Activated naive CD4-positive, alpha-beta T cell treated with anti-CD3 and anti-CD28 coated beads for 36 hours (primary cell): ENCODE measurements at regions not wholly inside any gene's neighbourhood (a gene's known extent, or its start where the extent isn't known, plus 50 kb on each side); places are given as distances from the start of the nearest gene placed in this dataset.

Source experiments
- CTCF ChIA-PET: fragments of 350-600 bp; sonication (Branson Sonifier 250); formaldehyde crosslinking; loops from one replicate; lab custom pipeline; 2021; ENCODE audit warnings: antibody characterized with exemption; lab: Charles Lee
- DNase-seq: peaks from one replicate; pipeline ENCODE4 v3.0.0-alpha.2; 2020
- H3K27ac Mint-ChIP-seq: one replicate; pipeline ENCODE4 v1.8.0; 2021; ENCODE audit warnings: mild to moderate bottlenecking, mixed read lengths
- H3K27me3 Mint-ChIP-seq: one replicate; pipeline ENCODE4 v1.8.0; 2021; ENCODE audit warnings: low read depth, mixed read lengths
- H3K36me3 Mint-ChIP-seq: one replicate; pipeline ENCODE4 v1.8.0; 2021; ENCODE audit warnings: low read depth, mixed read lengths
- H3K4me1 Mint-ChIP-seq: one replicate; pipeline ENCODE4 v1.8.0; 2021; ENCODE audit warnings: low read depth, mixed read lengths
- H3K4me3 Mint-ChIP-seq: one replicate; pipeline ENCODE4 v1.8.0; 2021; ENCODE audit warnings: mild to moderate bottlenecking, moderate library complexity, mixed read lengths
- H3K9me3 Mint-ChIP-seq: one replicate; pipeline ENCODE4 v1.8.0; 2021; ENCODE audit warnings: mixed read lengths
- intact Hi-C: fragments of 100-400 bp; cut with micrococcal nuclease; formaldehyde crosslinking; loops from one replicate; pipeline ENCODE4 v1.15.1; 2023

GRCh38 chr13:31426395-31426794 lies 226.6 kb downstream of the B3GLCT start:
- intact Hi-C loops: loop anchor here (10.0 kb wide), 1 partner anchor 452 kb away; no protein-coding TSS in a partner anchor
- Mint-ChIP-seq H3K36me3 (no peaks in the 10 kb centered on the region), H3K4me1 (no peaks in the 10 kb centered on the region), H3K27ac (no peak overlapping the region), H3K9me3 (no peaks in the 10 kb centered on the region), H3K4me3 (no peak overlapping the region), H3K27me3 (peaks cover 5% of the 10 kb centered on the region)
- CTCF ChIA-PET: interaction anchor here (0.7 to 6.8 kb wide), 4 partner anchors 9 to 189 kb away, joined by 3 to 54 read pairs (median 3); no protein-coding TSS in a partner anchor
- DNase-seq: no peak

DNA sequence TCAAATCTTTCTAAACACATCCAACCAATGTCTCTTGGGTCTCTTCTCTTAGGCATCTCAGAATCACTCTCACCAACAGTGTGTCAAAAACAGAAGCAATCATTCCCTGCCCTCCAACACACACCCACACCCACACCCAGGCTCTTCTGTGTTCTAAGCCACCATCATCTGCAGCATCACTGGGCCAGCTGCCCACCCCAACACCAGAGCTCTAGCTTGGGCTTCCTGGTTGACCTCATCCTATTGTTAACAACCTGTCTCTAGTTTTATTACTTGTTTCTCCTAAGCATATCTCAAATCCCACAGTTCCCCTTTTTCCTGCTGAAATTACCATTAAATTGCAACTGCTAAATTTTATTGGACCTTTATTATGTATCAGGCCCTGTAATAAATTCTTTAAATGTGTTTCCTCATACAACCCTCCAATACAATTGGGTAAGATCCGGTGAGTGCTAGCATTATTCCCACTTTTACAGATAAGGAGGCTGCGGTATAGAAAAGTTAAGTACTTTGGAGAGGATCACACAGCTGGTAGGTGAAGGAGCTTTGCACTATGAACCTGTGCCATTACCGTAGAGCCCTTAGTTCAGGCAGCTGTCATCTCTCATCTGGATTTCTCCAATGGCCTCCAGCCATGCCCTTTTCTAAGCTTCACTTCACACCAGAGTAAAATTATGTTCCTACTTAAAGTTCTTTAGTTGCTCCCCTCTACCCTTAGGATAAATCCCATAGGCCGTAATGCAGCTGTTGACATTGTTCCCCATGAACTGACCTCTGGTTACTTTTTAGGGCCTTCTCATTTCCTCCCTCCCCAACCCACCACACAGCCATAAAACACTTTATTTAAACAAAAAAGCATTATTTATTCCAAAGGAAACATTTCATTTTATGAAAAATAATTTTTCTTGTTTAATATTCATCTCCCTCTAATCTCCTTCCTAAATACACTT lies 227.7 kb downstream of the B3GLCT start:
- Mint-ChIP-seq H3K4me3 (no peak overlapping the region), H3K27me3 (peaks cover 4% of the 10 kb centered on the region), H3K9me3 (no peaks in the 10 kb centered on the region), H3K4me1 (no peaks in the 10 kb centered on the region), H3K36me3 (no peaks in the 10 kb centered on the region), H3K27ac (no peak overlapping the region)
- no peak for DNase-seq
- intact Hi-C loops: loop anchor here (10.0 kb wide), 1 partner anchor 453 kb away; no protein-coding TSS in a partner anchor
- CTCF ChIA-PET: no interaction called here

GRCh38 chr13:31431722-31432137 lies 232.0 kb downstream of the B3GLCT start:
- no peak overlapping the region for H3K4me3 Mint-ChIP-seq
- H3K27me3 Mint-ChIP-seq: peaks cover 4% of the 10 kb centered on the region
- no peak overlapping the region for H3K27ac Mint-ChIP-seq
- no peaks in the 10 kb centered on the region for H3K9me3 Mint-ChIP-seq
- intact Hi-C loops: loop anchor here (1.0 kb wide), 1 partner anchor 311 kb away; no protein-coding TSS in a partner anchor
- no peaks in the 10 kb centered on the region for H3K36me3 Mint-ChIP-seq
- peak; percentile 68 for DNase-seq
- H3K4me1 Mint-ChIP-seq: no peaks in the 10 kb centered on the region
- CTCF ChIA-PET: interaction anchor here (0.5 to 2.7 kb wide), 11 partner anchors 9 to 309 kb away, joined by 3 to 15 read pairs (median 5); no protein-coding TSS in a partner anchor

- CTCF ChIA-PET: interaction anchor here (1.0 to 1.2 kb wide), 3 partner anchors 9 to 197 kb away, joined by 3 read pairs; no protein-coding TSS in a partner anchor
- Mint-ChIP-seq H3K36me3 (no peaks in the 10 kb centered on the region), H3K27ac (no peak overlapping the region), H3K4me1 (no peaks in the 10 kb centered on the region), H3K4me3 (no peak overlapping the region), H3K27me3 (peaks cover 7% of the 10 kb centered on the region), H3K9me3 (no peaks in the 10 kb centered on the region)
- intact Hi-C loops: no loop called here
- no peak for DNase-seq
Measured at GRCh38 chr13:31433207-31433606, 233.4 kb downstream of the B3GLCT start.

DNA sequence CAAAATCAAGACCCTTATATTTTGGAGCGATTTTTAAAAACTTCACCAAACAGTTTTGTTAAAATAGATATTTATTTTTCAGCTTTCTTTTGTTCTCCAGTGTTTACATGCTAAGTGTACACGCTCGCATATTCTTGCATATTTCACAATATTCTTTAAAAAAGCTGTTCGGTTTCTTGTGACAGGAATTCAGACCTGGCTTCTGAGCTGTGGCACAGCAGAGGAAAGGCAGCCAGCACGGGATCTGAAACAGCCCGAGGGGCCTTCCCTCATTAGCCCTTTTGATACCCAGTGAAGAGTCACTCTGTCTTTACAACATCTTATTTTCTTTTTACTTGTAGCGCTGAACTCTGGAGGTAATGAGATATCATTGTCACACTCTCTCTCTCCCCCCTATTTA lies 234.0 kb downstream of the B3GLCT start:
- H3K36me3 Mint-ChIP-seq: no peaks in the 10 kb centered on the region
- no peaks in the 10 kb centered on the region for H3K9me3 Mint-ChIP-seq
- H3K4me1 Mint-ChIP-seq: no peaks in the 10 kb centered on the region
- H3K27me3 Mint-ChIP-seq: peaks cover 7% of the 10 kb centered on the region
- CTCF ChIA-PET: interaction anchor here (1.0 to 1.2 kb wide), 3 partner anchors 9 to 198 kb away, joined by 3 read pairs; no protein-coding TSS in a partner anchor
- no peak overlapping the region for H3K4me3 Mint-ChIP-seq
- intact Hi-C loops: no loop called here
- H3K27ac Mint-ChIP-seq: no peak overlapping the region
- no peak for DNase-seq

- Mint-ChIP-seq H3K36me3 (no peaks in the 10 kb centered on the region), H3K27ac (no peak overlapping the region), H3K4me1 (no peaks in the 10 kb centered on the region), H3K27me3 (peaks cover 7% of the 10 kb centered on the region), H3K4me3 (no peak overlapping the region), H3K9me3 (no peaks in the 10 kb centered on the region)
- CTCF ChIA-PET: no interaction called here
- DNase-seq: no peak
- intact Hi-C loops: no loop called here
Measured at GRCh38 chr13:31434613-31435012, 234.8 kb downstream of the B3GLCT start.

DNA sequence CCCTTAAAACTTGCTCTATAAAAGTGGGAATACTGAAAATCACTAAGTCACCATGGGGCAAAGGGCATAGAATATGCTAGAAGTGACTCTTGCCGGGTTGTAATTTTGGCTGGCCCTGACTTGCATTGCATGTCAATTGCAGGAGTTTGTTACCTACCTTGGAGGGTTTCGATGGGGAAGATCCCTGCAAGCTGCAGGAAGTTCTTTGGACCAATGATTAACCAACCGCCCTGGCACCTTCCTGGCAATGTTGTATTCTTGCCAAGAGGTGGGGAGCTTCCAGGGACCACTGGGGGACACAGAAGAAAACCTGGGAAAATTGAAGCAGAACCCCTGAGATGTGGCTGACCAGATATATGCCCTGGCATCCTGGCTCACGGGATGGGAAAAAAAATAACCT lies 235.8 kb downstream of the B3GLCT start:
- peaks cover 7% of the 10 kb centered on the region for H3K27me3 Mint-ChIP-seq
- intact Hi-C loops: no loop called here
- DNase-seq: no peak
- no peaks in the 10 kb centered on the region for H3K4me1 Mint-ChIP-seq
- no peak overlapping the region for H3K27ac Mint-ChIP-seq
- CTCF ChIA-PET: interaction anchor here (1.1 kb wide), 1 partner anchor 11 kb away, joined by 3 read pairs; no protein-coding TSS in a partner anchor
- no peaks in the 10 kb centered on the region for H3K36me3 Mint-ChIP-seq
- no peak overlapping the region for H3K4me3 Mint-ChIP-seq
- no peaks in the 10 kb centered on the region for H3K9me3 Mint-ChIP-seq

- no peaks in the 10 kb centered on the region for H3K4me1 Mint-ChIP-seq
- H3K9me3 Mint-ChIP-seq: no peaks in the 10 kb centered on the region
- H3K27ac Mint-ChIP-seq: no peak overlapping the region
- H3K27me3 Mint-ChIP-seq: peaks cover 12% of the 10 kb centered on the region
- intact Hi-C loops: no loop called here
- no peaks in the 10 kb centered on the region for H3K36me3 Mint-ChIP-seq
- H3K4me3 Mint-ChIP-seq: no peak overlapping the region
- DNase-seq: no peak
- CTCF ChIA-PET: interaction anchor here (2.1 kb wide), 1 partner anchor 12 kb away, joined by 9 read pairs; no protein-coding TSS in a partner anchor
Measured at GRCh38 chr13:31436478-31436877, 236.7 kb downstream of the B3GLCT start.

- Mint-ChIP-seq H3K36me3 (no peaks in the 10 kb centered on the region), H3K27ac (no peak overlapping the region), H3K9me3 (no peaks in the 10 kb centered on the region), H3K4me1 (no peaks in the 10 kb centered on the region), H3K27me3 (peaks cover 16% of the 10 kb centered on the region), H3K4me3 (no peak overlapping the region)
- DNase-seq: no peak
- intact Hi-C loops: no loop called here
- CTCF ChIA-PET: interaction anchor here (2.1 kb wide), 1 partner anchor 14 kb away, joined by 9 read pairs; no protein-coding TSS in a partner anchor
Measured at GRCh38 chr13:31437975-31438374, 238.2 kb downstream of the B3GLCT start.

- DNase-seq: no peak
- H3K36me3 Mint-ChIP-seq: no peaks in the 10 kb centered on the region
- H3K27me3 Mint-ChIP-seq: peaks cover 30% of the 10 kb centered on the region
- intact Hi-C loops: no loop called here
- no peaks in the 10 kb centered on the region for H3K4me1 Mint-ChIP-seq
- no peak overlapping the region for H3K27ac Mint-ChIP-seq
- CTCF ChIA-PET: interaction anchor here (1.2 kb wide), 1 partner anchor 9 kb away, joined by 5 read pairs; no protein-coding TSS in a partner anchor
- no peaks in the 10 kb centered on the region for H3K9me3 Mint-ChIP-seq
- no peak overlapping the region for H3K4me3 Mint-ChIP-seq
Measured at GRCh38 chr13:31440132-31440531, 240.4 kb downstream of the B3GLCT start.

DNA sequence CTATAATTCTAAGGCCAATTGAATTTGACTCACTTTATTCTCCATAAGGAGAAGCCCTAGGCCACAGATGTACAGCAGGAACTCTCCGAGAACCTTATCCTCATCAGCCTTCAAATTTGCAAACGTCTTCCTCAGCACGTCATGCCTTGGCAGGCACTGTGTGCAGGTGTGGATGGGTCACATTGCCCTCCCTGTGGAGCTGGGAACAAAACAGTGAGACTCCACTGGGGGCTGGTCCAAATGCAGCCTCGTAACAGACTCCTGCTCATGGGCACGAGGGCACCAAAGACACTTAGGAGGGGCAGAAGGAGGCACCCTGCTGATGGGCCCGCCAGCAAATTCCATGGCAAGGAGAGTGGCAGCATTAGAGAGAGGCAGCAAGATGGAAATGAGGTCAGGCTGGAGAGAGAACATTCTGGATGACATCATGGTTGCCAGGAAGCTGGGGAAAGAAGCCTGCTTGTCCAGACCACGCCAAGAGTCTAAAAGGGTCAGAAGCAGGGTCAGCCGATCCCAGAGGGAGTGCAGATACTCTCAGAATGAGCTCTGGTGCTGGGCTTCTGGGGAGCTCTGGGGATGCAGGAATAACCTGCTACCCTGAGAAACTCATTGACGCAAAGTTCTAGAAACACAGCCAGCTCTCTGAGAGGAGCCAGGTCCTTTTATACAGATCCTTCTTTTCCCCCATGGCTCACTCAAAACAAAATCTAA lies 242.2 kb downstream of the B3GLCT start:
- no peak for DNase-seq
- CTCF ChIA-PET: interaction anchor here (0.5 kb wide), 1 partner anchor 159 kb away, joined by 4 read pairs; no protein-coding TSS in a partner anchor
- Mint-ChIP-seq H3K4me1 (no peaks in the 10 kb centered on the region), H3K27ac (no peak overlapping the region), H3K4me3 (no peak overlapping the region), H3K9me3 (no peaks in the 10 kb centered on the region), H3K36me3 (no peaks in the 10 kb centered on the region), H3K27me3 (peaks cover 27% of the 10 kb centered on the region)
- intact Hi-C loops: no loop called here

DNA sequence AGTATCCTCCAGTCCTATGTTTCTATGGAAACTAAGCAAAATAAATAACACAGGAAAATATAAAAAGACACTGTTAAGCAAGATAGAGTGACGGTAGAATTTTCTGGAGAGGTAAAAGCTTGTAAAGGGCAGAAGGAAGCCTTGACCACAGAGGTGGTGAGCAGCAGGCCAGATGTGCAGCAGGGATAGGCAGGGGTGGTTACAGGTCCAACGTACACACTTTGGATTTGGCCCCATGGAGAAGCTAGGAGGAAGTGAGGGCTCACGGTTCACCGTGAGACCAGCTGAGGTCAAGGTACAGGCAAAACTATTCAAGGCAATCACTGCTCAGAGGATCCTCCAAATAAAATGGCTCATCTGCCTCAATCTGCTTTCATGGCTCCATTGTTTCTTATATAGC lies 242.8 kb downstream of the B3GLCT start:
- Mint-ChIP-seq H3K9me3 (no peaks in the 10 kb centered on the region), H3K36me3 (no peaks in the 10 kb centered on the region), H3K4me1 (no peaks in the 10 kb centered on the region), H3K27me3 (peaks cover 27% of the 10 kb centered on the region), H3K4me3 (no peak overlapping the region), H3K27ac (no peak overlapping the region)
- intact Hi-C loops: no loop called here
- CTCF ChIA-PET: interaction anchor here (0.7 to 1.7 kb wide), 2 partner anchors 11 to 68 kb away, joined by 6 to 7 read pairs; no protein-coding TSS in a partner anchor
- DNase-seq: no peak
